ENCODE measurements at regions not wholly inside any gene's neighbourhood (a gene's known extent, or its start where the extent isn't known, plus 50 kb on each side); places are given as distances from the start of the nearest gene placed in this dataset.

- no peak for TF ChIP-seq EZH2phosphoT487 (IDR thresholded peaks at IDR 0.05; ENCODE audit: insufficient read depth, low read depth)
- TF ChIP-seq EZH2 (IDR thresholded peaks at IDR 0.05; ENCODE audit: insufficient read depth, poor library complexity, severe bottlenecking) = no peak
Observed at GRCh38 chr4:83664741-83665140, 128.8 kb downstream of the GPAT3 start.
